GM12873 (cell line): ENCODE measurements at regions not wholly inside any gene's neighbourhood (a gene's known extent, or its start where the extent isn't known, plus 50 kb on each side); places are given as distances from the start of the nearest gene placed in this dataset.

Experiments
- TF ChIP-seq, protein P1 (sequence below): IDR thresholded peaks from 2 replicates; pipeline ENCODE4 v1.5.1; 2012; ENCODE audit warnings: low read depth, mild to moderate bottlenecking, moderate library complexity, low read length, control low read depth; ENCODE audit not compliant: insufficient read depth; ENCODE audit errors: missing control alignments

DNA sequence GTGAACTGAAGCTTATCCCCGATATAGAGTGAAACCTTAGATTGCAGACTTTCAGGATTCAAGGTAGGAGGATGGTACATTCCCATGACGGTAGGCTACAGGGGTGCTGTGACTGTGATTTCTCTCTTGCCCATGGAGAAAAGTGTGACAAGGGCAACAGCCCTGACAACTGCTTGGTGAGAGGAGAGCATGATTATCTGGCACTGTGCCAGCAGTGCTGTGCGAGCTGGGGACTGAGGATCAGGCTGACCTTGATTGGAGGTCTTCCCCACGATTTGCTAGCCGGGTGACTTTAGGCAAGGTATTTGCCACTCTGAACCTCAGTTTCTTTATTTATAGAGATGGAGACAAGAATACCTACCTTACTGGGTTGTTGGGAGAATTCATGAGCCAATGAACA is 229.5 kb downstream of the PTEN start:
- TF ChIP-seq, protein P1, sequence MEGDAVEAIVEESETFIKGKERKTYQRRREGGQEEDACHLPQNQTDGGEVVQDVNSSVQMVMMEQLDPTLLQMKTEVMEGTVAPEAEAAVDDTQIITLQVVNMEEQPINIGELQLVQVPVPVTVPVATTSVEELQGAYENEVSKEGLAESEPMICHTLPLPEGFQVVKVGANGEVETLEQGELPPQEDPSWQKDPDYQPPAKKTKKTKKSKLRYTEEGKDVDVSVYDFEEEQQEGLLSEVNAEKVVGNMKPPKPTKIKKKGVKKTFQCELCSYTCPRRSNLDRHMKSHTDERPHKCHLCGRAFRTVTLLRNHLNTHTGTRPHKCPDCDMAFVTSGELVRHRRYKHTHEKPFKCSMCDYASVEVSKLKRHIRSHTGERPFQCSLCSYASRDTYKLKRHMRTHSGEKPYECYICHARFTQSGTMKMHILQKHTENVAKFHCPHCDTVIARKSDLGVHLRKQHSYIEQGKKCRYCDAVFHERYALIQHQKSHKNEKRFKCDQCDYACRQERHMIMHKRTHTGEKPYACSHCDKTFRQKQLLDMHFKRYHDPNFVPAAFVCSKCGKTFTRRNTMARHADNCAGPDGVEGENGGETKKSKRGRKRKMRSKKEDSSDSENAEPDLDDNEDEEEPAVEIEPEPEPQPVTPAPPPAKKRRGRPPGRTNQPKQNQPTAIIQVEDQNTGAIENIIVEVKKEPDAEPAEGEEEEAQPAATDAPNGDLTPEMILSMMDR: no peak

- TF ChIP-seq, protein P1: no peak
These were observed 231.4 kb downstream of the PTEN start for GRCh38 chr10:88094795-88095194.

DNA sequence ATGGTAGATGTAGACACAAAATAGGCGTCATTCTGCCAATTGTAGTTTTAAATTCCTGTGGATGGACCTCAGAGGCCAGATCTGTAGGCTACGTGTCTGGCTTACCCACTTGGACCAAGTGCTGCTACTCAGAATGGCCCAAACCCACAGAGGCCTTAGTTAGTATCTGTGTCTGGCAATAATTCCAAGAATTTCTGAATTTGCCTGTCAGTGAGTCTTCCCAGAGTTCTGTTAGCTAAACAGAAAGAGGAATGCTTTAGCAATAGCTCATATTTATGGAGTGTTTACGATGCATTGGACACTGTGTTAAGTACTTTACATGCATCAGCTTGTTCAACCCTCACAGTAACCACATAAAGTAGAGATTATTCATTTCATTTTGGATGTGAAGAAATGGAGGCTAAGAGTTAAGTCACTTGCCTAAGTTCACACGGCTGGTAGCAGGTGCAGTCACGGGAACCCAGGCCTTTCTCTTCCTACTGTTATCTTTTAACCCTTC is 231.8 kb downstream of the PTEN start:
- TF ChIP-seq, protein P1: no peak

GRCh38 chr10:88095778-88096431 is 232.5 kb downstream of the PTEN start:
- TF ChIP-seq, protein P1: no peak

- TF ChIP-seq, protein P1: no peak
These were observed 233.7 kb downstream of the PTEN start for GRCh38 chr10:88097092-88097516.

- TF ChIP-seq, protein P1: no peak
These were observed 234.1 kb downstream of the PTEN start for GRCh38 chr10:88097536-88097935.

GRCh38 chr10:88100281-88100680 is 236.9 kb downstream of the PTEN start:
- TF ChIP-seq, protein P1: no peak
